GM19328 (cell line): ENCODE measurements at regions not wholly inside any gene's neighbourhood (a gene's known extent, or its start where the extent isn't known, plus 50 kb on each side); places are given as distances from the start of the nearest gene placed in this dataset.
A peak's percentile ranks its signal among the peaks of the same experiment; 100 is the strongest.

Source experiments
- ATAC-seq: cut with Tn5 transposase; IDR thresholded peaks from one replicate; pipeline ENCODE4 v1.9.1; 2021; ENCODE audit warnings: mild to moderate bottlenecking, moderate library complexity; ENCODE audit not compliant: unreplicated experiment

DNA sequence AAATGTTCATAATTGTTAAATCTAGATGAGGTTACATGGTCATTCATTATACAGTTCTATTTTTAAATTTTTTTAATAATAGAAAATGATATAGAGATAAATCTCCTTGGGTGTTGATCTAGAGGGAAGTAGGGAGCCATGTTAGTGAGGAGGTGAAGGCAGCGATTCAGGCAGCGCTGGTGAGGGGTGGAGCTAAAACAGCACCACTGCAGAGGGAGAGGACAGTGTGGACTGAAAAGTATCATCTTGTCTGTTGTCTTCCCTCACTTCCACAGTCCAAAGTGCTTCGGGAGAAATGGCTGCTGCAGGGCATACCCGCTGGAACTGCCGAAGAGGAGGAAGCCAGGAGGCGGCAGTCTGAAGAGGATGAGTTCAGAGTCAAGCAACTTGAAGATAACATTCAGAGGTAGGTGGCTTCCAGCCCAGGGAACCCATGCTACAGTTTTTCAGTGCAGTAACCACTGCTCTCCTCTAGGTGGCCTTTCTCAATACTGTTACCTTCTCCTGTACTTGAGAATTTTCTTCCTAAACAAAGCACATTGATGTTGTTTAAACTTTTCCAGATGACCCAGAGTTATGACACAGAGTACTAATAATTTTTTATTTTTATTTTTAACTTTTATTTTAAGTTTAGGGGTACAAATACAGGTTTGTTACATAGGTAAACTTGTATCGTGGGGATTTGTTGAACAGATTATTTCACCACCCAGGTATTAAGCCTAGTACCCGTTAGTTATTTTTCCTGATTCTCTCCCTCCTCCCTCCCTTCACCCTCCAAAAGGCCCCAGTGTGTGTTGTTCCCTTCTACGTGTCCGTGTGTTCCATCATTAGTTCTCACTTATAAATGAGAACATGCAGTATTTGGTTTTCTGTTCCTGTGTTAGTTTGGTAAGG is 100.5 kb downstream of the PALM2AKAP2 start:
- peak; percentile 75 for ATAC-seq

DNA sequence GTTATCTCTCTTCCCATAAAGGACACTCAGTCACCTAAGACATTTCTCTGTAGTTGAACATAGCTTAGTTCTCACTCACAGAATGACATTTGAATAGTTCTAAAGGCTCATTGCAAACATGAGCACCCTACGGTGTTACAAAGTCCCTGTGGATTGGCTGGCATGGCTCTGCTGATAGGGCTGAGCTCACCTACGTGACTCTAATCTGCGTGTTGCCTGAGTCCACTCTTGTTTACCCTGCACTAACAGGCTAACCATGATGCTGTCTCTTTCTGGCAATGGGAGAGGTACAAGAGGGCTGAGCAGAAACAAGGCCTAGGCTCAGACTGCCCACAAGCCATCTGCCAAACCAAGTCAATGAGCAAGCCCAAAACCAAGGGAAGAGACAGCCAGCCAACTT is 103.6 kb downstream of the PALM2AKAP2 start:
- no peak for ATAC-seq

DNA sequence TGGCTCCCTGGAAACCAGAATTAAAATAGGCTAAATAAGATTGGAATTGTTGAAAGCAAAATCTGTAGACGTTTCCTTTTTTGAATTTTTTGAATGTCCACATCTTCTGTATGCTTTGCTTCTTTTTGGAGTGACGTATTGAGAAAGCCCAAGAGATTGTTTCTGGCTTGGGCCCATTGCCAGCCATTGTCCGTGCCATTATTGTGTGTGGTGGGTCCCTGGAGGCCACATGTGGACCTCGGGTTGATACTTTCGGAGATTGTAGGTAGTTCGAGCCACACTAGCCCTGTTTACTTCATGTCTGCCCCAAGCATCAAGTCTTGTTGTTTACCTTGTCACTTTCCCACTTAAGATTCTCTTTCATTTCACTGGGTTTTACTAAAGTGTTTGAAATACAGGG is 106.0 kb downstream of the PALM2AKAP2 start:
- ATAC-seq: no peak

- ATAC-seq: no peak
Observed at GRCh38 chr9:109886617-109887016, 106.6 kb downstream of the PALM2AKAP2 start.

DNA sequence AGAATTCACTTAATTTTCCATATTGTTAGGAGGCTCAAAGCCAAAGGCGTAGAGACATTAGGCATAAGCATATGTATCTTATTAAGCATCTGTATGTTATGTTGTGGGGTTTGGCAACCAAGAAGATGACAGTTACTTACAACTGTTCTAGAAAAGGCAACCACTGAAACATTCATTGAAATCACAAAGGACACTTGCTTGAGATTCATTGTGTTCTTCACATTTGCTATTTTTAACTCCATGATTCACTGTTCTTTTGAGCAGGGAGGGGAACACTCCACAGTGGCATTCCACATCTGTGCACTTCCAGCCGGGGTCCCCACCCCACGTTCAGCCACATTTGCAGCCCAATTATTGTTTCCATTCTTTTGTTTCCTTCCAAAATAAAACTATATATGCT is 107.1 kb downstream of the PALM2AKAP2 start:
- no peak for ATAC-seq

DNA sequence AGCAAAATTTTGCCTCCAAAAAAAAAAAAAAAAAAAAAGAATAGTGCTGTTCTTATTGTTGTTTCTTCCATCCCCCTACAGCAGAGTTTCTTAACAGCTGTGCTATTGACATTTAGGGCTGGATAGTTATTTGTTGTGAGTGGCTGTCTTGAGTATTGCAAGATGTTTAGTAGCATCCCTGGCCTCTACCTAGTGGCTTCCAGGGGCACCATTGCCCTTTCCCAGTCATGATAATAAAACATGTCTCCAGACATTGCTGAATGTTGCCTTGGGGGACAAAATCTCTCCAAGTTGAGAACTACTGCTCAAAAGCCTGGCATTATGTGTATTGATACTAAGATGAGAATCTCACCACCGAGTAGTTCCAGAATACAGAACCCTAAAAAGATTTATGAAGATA is 108.7 kb downstream of the PALM2AKAP2 start:
- ATAC-seq: no peak

DNA sequence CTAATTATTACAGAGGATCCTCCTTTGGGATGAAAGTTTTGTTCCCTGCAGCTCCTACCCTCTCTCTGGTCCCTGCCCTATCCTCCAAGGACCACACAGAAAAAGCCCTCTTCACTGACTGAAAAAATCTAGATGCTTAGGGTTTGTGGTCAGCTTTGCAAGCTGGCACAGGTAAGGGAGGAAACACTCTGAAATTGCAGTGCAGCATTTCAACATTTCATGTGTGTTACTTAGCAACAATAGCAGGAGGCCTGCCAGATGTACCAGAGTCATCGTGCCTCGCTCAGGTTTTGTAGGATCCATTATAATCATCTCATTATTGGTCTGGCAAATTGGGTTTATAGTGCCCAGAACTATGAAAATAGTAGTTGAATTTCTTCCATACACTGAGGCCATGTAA is 109.5 kb downstream of the PALM2AKAP2 start:
- no peak for ATAC-seq

DNA sequence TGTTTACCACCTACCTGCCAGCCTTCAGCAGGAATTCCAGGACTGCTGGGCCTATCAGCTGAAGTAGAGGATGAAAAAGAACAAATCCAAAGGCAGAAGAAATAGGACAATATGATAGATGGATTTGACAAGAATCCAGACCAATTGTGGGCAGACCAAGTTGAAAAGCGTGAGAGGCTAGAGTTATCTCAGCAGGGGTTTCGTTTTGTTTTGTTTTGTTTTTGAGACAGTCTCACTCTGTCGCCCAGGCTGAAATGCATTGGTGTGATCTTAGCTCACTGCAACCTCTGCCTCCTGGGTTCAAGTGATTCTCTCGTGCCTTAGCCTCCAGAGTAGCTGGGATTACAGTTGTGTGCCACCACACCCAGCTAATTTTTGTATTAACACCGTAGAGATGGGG is 113.2 kb downstream of the PALM2AKAP2 start:
- no peak for ATAC-seq

DNA sequence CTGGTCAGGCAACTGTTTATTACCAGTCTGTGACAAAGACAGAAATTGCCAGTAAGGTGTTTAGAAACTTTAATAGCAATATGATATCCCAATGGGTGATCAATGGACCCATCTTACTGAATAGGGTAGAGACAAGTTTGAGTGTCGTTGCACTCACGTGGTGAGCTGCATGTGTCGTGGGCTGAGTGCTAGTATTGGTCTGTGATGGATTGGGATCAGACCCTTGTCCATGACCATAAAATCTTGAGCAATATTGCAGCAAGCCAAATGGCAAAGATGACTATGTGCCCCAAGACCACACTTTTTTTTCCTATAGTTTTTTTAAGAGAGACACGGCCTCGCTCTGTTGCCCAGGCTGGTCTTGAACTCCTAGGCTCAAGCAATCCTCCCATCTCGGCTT is 114.5 kb downstream of the PALM2AKAP2 start:
- no peak for ATAC-seq

DNA sequence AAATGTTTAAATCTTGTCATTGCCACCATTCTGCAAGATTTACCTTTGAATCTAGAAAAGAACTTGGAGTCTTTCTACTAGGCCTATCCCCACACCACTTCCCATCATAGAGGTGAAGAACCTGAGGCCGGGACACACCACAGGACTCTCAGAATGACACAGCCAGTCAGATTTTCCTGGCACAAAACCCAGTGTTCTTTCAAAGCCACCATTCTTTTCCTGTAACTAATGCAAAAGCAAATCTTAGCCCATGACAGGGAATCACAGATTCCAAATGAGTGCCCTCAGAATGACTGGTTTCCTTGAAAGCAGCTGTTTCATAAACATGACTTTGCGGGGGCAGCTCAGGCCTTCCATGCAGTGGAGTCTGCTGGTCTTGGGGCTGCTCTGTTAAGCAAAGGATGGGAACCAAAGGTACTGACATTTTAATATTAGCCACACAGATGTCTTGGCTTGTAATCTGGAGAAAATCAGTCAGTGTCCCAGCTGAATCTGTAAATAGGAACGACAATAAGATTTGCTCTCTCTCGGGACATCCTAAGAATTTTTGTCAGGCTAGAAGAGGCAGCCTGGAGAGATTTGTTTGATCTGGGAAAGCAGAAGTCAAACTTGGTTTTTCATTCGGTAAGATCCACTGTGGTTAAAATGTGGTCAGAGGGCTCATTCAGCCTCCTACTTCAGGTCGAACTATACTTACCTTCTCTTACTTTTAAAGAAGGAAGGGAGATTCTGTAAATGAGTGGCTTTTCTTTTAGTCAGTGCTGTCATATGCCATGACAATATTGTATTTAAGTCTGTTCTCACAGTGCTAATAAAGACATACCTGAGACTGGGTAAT is 115.1 kb downstream of the PALM2AKAP2 start:
- peak; percentile 66 for ATAC-seq

DNA sequence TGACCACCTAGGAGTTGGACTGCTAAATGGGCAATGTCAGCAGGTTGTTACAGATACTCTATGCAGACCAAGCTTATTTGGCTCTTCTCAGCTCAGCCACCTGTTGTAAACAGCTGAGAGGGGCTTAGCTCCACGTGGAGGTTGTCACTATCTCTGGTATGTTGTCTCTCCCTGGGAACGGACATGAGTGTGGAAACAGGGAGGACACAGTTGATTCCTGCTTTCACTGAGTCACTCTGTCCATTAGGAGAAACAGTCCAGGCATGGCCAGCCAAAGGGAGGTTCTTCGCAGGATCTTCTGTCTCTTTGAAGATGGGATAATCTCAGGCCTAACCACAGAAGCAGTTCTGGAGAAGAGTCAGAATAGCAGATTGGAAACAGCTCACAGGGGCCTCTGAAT is 121.2 kb downstream of the PALM2AKAP2 start:
- no peak for ATAC-seq

GRCh38 chr9:109903515-109904138 is 123.6 kb downstream of the PALM2AKAP2 start:
- no peak for ATAC-seq

- no peak for ATAC-seq
Observed at GRCh38 chr9:109904666-109905065, 124.7 kb downstream of the PALM2AKAP2 start.

- ATAC-seq: no peak
Observed at GRCh38 chr9:109905472-109905871, 125.5 kb downstream of the PALM2AKAP2 start.

- ATAC-seq: peak; percentile 9
Observed at GRCh38 chr9:109906766-109907382, 126.9 kb downstream of the PALM2AKAP2 start.

- ATAC-seq: peak; percentile 68
Observed at GRCh38 chr9:109907400-109907799, 127.4 kb downstream of the PALM2AKAP2 start.

- no peak for ATAC-seq
Observed at GRCh38 chr9:109907810-109908458, 127.9 kb downstream of the PALM2AKAP2 start.

DNA sequence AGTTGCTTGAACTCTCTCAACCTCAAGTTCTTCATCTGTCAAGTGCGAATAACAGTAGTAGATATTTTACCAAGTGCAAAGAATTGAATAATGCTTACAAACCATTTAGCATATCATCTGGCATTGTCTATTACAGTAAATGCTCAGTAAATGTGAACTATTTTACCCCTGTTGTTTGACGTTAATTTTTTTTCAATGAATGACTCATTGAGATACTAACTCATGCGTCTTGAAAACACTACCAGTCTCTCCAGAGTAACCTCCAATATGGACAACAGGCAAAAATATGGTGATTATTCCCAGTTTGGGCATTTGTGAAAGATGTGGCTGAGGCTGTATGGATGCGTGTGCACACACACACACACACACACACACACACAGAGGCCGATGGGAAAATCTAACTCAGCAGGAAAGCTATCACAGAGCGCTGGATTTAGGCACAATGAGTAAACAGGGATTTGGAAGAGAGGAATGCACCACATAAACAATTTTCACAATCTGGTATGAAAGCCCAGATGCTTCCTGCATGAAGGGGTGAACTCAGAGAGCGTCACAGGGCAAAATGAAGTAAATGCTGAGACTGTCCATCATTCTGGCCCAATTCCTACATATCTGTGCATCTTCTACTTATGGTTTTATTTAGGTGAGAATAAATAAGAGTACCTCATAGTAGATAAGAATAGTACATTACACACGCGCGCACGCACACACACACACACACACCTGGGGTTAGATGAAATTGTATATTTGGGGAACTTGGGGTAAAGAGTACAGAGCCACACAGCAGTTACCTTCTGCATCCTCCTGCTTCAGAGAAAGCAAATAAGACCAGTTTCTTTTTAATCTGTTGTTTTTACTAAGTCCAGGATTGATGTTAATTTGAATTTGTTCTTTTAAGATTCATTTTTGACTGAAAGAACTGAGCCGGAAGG is 128.7 kb downstream of the PALM2AKAP2 start:
- ATAC-seq: no peak
